Nephron (organoid): ENCODE measurements at regions not wholly inside any gene's neighbourhood (a gene's known extent, or its start where the extent isn't known, plus 50 kb on each side); places are given as distances from the start of the nearest gene placed in this dataset.
A peak's percentile ranks its signal among the peaks of the same experiment; 100 is the strongest.
"Not testable (repeated sequence)": the region's sequence is repeated elsewhere in the genome, so short reads cannot be mapped to it uniquely, and the experiment has no call there.

Source experiments
- H3K27ac Mint-ChIP-seq, 3 experiments: 2 replicates each; pipeline ENCODE4 v1.8.0; 2020; ENCODE audit warnings: mixed read lengths in 3 of 3, mild to moderate bottlenecking in 2 of 3, moderate library complexity in 1 of 3
- H3K27me3 Mint-ChIP-seq: 2 replicates; pipeline ENCODE4 v1.8.0; 2021; ENCODE audit warnings: low read depth, mild to moderate bottlenecking, moderate library complexity, mixed read lengths
- H3K36me3 Mint-ChIP-seq: 2 replicates; pipeline ENCODE4 v1.8.0; 2020; ENCODE audit warnings: low read depth, mixed read lengths
- H3K4me1 Mint-ChIP-seq: 2 replicates; pipeline ENCODE4 v1.8.0; 2020; ENCODE audit warnings: mixed read lengths
- H3K4me3 Mint-ChIP-seq, 3 experiments: 2 replicates each; pipeline ENCODE4 v1.8.0; 2020; ENCODE audit warnings: mild to moderate bottlenecking in 3 of 3, mixed read lengths in 3 of 3, moderate library complexity in 2 of 3
- H3K9me3 Mint-ChIP-seq: 2 replicates; pipeline ENCODE4 v1.8.0; 2020; ENCODE audit warnings: mixed read lengths

DNA sequence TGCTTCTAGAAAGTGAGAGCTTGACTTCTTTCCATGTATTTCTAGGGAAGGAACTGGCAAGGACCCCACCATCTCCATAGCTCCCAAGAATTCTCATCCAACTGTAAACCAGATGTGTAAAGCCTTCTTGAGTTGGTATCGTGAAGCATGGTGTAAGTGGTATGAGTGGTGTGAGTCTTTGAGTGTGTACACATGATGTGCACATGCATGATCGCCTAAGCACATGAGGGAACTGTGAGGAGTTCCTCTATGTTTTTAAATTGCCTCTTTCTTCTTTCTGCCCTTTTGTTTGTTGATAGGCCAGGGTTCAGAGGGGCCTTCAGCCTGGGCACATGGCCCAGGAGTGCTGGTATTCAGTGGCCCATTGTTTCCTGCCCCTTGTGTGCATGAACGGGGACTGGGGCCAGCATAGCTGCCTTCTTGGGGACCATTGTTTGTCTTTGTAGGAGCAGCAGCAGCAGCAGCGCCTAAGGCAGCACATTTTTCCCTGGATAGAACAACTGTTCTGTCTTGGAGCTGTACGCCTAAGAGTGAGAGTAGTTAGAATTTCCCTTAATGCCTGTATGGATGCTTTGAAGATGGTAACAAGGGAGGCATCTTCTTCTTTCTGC lies 95.9 kb downstream of the SRGAP2 start:
- not testable (repeated sequence) for H3K27me3 Mint-ChIP-seq, H3K36me3 Mint-ChIP-seq, H3K4me3 Mint-ChIP-seq, H3K4me1 Mint-ChIP-seq, H3K9me3 Mint-ChIP-seq, H3K27ac Mint-ChIP-seq

DNA sequence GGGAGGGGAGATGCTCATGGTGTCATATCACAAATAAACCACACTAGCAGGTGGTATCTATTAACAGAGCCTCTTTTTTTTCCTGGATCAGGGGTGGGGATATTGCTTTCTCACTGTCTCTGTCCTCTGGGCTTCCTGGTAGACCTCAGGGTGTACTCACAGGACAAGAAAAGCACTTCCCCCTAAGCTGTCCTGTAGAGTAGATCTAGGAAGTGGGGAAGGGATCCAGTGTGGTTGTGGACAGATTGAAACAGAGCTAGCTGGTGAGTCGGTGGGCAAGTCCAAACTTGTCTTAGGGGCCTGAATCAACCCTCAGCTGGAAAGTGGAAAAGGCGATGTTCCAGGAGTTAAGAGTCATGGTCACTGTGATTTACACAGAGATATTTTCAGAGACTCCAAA lies 96.6 kb downstream of the SRGAP2 start:
- not testable (repeated sequence) for H3K4me3 Mint-ChIP-seq, H3K27me3 Mint-ChIP-seq, H3K36me3 Mint-ChIP-seq, H3K27ac Mint-ChIP-seq, H3K9me3 Mint-ChIP-seq, H3K4me1 Mint-ChIP-seq

- H3K4me1 Mint-ChIP-seq, H3K9me3 Mint-ChIP-seq, H3K27ac Mint-ChIP-seq, H3K4me3 Mint-ChIP-seq, H3K27me3 Mint-ChIP-seq: not testable (repeated sequence)
- peaks cover 11% of the 10 kb centered on the region for H3K36me3 Mint-ChIP-seq
Observed at GRCh38 chr1:206302056-206302455, 98.7 kb downstream of the SRGAP2 start.

DNA sequence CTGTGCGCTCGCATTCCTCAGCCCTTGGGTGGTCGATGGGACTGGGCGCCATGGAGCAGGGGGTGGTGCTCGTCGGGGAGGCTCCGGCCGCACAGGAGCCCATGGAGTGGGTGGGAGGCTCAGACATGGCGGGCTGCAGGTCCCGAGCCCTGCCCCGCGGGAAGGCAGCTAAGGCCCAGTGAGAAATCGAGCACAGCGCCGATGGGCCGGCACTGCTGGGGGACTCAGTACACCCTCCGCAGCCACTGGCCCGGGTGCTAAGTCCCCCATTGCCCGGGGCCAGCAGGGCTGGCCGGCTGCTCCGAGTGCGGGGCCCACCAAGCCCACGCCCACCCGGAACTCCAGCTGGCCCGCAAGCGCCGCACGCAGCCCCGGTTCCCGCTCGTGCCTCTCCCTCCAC lies 104.1 kb downstream of the SRGAP2 start:
- H3K9me3 Mint-ChIP-seq, H3K4me3 Mint-ChIP-seq, H3K27me3 Mint-ChIP-seq, H3K27ac Mint-ChIP-seq: not testable (repeated sequence)
- H3K36me3 Mint-ChIP-seq: peaks cover 11% of the 10 kb centered on the region
- H3K4me1 Mint-ChIP-seq: peaks cover 16% of the 10 kb centered on the region

GRCh38 chr1:206310948-206311347 lies 107.6 kb downstream of the SRGAP2 start:
- H3K36me3 Mint-ChIP-seq, H3K9me3 Mint-ChIP-seq, H3K27me3 Mint-ChIP-seq, H3K4me3 Mint-ChIP-seq: not testable (repeated sequence)
- peak overlapping the region in 1 of 3 experiments; percentile 12 for H3K27ac Mint-ChIP-seq
- H3K4me1 Mint-ChIP-seq: peaks cover 10% of the 10 kb centered on the region

GRCh38 chr1:206311611-206312273 lies 108.4 kb downstream of the SRGAP2 start:
- H3K4me1 Mint-ChIP-seq: peaks cover 10% of the 10 kb centered on the region
- H3K36me3 Mint-ChIP-seq, H3K4me3 Mint-ChIP-seq, H3K9me3 Mint-ChIP-seq, H3K27me3 Mint-ChIP-seq, H3K27ac Mint-ChIP-seq: not testable (repeated sequence)

DNA sequence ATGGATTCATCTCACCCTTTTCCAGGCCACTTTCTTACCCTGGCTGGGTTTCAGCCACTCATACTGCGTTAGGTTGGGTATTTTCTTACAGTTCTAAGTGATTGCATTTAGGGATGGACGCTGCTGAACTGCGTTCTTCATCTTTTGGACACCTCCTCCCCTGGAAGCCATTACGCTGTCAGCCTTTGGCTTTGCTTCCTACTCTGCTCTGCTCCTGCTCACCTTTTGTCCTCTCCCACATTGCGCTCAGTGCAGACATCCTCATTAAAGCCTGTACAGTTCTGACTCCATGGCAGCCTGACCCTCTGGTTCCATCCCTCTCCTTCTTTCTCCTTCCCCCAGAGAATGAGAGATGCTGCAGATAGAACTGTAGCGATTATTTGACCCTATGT lies 108.9 kb downstream of the SRGAP2 start:
- H3K27me3 Mint-ChIP-seq, H3K9me3 Mint-ChIP-seq, H3K4me3 Mint-ChIP-seq, H3K36me3 Mint-ChIP-seq: not testable (repeated sequence)
- Mint-ChIP-seq H3K27ac (peak overlapping the region in 1 of 3 experiments; percentile 38), H3K4me1 (peaks cover 10% of the 10 kb centered on the region)

- H3K36me3 Mint-ChIP-seq, H3K4me1 Mint-ChIP-seq, H3K27me3 Mint-ChIP-seq, H3K4me3 Mint-ChIP-seq, H3K27ac Mint-ChIP-seq, H3K9me3 Mint-ChIP-seq: not testable (repeated sequence)
Observed at GRCh38 chr1:206314951-206315636, 111.8 kb downstream of the SRGAP2 start.

GRCh38 chr1:206316901-206317300 lies 113.6 kb downstream of the SRGAP2 start:
- H3K27me3 Mint-ChIP-seq: not testable (repeated sequence)

DNA sequence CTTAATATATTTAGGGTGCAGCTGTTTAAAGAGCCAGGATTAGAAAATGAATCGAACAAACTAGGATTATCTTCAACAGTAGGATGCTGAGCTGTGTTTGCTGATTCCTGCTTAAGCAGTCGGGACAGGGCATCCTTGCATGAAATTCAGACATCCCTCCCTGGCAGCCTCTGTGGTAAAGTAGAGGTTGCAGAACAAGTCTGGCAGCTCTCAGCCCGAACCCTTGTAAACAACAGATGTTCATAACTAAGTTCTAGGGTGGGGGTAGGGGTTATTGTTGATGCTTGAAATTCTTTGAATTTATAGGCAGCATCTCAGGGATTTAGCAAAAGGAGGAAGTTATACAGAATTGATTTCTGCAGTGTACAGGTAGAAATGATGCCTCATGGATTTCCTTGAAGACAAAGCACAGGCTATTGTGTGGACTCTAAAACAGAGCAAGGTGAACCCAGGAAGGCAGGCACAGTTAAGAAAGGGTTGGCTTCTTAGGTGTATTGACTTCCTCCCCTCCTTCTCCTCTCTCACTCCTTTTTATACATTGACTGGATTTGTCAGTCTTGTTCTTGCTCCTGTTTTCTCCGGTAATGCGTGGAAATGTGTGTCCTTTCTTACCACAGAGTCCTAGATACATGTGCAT lies 114.7 kb downstream of the SRGAP2 start:
- not testable (repeated sequence) for H3K36me3 Mint-ChIP-seq, H3K27me3 Mint-ChIP-seq, H3K9me3 Mint-ChIP-seq, H3K4me1 Mint-ChIP-seq, H3K4me3 Mint-ChIP-seq
- peak overlapping the region in 1 of 3 experiments; percentile 72 for H3K27ac Mint-ChIP-seq

More at GRCh38 chr1:206316901-206317300, 113.6 kb downstream of the SRGAP2 start:
- not testable (repeated sequence) for H3K36me3 Mint-ChIP-seq, H3K4me3 Mint-ChIP-seq, H3K27ac Mint-ChIP-seq, H3K4me1 Mint-ChIP-seq, H3K9me3 Mint-ChIP-seq

DNA sequence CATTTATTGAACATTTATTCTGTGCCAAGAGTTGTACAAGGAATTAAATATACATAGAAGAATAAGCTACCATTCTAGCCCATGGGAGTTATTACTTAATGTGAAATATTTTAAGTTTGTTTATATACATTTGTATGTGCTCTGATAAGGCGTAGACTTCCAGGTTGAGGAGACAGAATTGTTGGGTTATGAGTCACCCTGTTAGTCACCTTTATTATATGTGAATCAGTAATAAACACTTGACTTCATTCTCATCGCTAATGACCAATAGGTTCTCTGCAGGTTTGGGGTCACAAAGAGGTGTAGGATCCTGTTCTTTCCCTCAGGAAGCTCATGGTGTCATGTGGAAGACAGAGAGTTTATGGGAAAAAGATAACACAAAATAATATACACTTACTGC lies 116.9 kb downstream of the SRGAP2 start:
- not testable (repeated sequence) for H3K27me3 Mint-ChIP-seq, H3K4me1 Mint-ChIP-seq, H3K27ac Mint-ChIP-seq, H3K36me3 Mint-ChIP-seq, H3K9me3 Mint-ChIP-seq, H3K4me3 Mint-ChIP-seq

- not testable (repeated sequence) for H3K4me3 Mint-ChIP-seq, H3K9me3 Mint-ChIP-seq, H3K27me3 Mint-ChIP-seq, H3K27ac Mint-ChIP-seq, H3K4me1 Mint-ChIP-seq, H3K36me3 Mint-ChIP-seq
Observed at GRCh38 chr1:206326159-206326939, 123.0 kb downstream of the SRGAP2 start.

DNA sequence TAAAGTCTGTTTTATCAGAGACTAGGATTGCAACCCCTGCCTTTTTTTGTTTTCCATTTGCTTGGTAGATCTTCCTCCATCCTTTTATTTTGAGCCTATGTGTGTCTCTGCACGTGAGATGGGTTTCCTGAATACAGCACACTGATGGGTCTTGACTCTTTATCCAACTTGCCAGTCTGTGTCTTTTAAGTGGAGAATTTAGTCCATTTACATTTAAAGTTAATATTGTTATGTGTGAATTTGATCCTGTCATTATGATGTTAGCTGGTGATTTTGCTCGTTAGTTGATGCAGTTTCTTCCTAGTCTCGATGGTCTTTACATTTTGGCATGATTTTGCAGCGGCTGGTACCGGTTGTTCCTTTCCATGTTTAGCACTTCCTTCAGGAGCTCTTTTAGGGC lies 128.3 kb downstream of the SRGAP2 start:
- not testable (repeated sequence) for H3K9me3 Mint-ChIP-seq, H3K36me3 Mint-ChIP-seq, H3K27ac Mint-ChIP-seq, H3K4me3 Mint-ChIP-seq, H3K4me1 Mint-ChIP-seq, H3K27me3 Mint-ChIP-seq

GRCh38 chr1:206333316-206333715 lies 130.0 kb downstream of the SRGAP2 start:
- not testable (repeated sequence) for H3K27ac Mint-ChIP-seq, H3K9me3 Mint-ChIP-seq, H3K4me3 Mint-ChIP-seq, H3K27me3 Mint-ChIP-seq, H3K36me3 Mint-ChIP-seq, H3K4me1 Mint-ChIP-seq

DNA sequence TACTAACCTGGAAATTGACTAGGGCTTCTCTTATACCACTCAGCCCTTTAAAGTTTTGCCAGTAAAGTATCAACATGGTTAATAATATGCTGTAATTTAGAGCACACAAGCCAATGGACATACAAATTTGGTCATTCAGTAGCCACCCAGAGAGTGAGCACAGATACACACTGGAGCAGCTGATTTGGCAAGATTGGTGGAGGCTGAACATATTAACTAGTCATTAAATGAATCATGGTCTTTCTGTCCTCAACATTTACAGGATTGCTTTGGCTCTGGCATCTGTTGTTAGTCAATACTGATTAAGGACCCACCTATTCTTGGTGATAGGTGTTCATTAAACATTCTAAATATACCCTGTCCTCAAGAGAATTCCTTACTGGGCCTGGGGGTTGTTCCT lies 130.6 kb downstream of the SRGAP2 start:
- not testable (repeated sequence) for H3K27ac Mint-ChIP-seq, H3K4me3 Mint-ChIP-seq, H3K4me1 Mint-ChIP-seq, H3K27me3 Mint-ChIP-seq, H3K9me3 Mint-ChIP-seq, H3K36me3 Mint-ChIP-seq
